Kidney (tissue), 13 donors: ENCODE measurements at regions not wholly inside any gene's neighbourhood (a gene's known extent, or its start where the extent isn't known, plus 50 kb on each side); places are given as distances from the start of the nearest gene placed in this dataset.
A peak's percentile ranks its signal among the peaks of the same experiment; 100 is the strongest.

Experiments
- DNase-seq, 5 donors: peaks; one replicate each; pipeline ENCODE4 v3.0.0-alpha.2; 2013 to 2020
- FAIRE-seq: peaks from 2 replicates; lab custom pipeline; 2012; peaks lifted over from hg19 to GRCh38; lab: Jason Lieb, UNC
- H3K27ac ChIP-seq, 2 donors: one replicate each; pipeline ENCODE4 v1.7.0; 2013; ENCODE audit warnings: low read depth in 2 of 2, low read length in 2 of 2, inconsistent platforms in 1 of 2
- H3K27me3 ChIP-seq: one replicate; pipeline ENCODE4 v1.7.1; 2013; ENCODE audit warnings: low read length, inconsistent platforms; ENCODE audit not compliant: control insufficient read depth, insufficient read depth
- H3K36me3 ChIP-seq, 3 donors: one replicate each; pipeline versions ENCODE4 v1.7.0 to v1.7.1; 2013; ENCODE audit warnings: low read length in 3 of 3, control low read depth in 1 of 3, inconsistent platforms in 1 of 3; ENCODE audit not compliant: insufficient read depth in 3 of 3, control insufficient read depth in 2 of 3
- H3K4me1 ChIP-seq, 3 donors: one replicate each; pipeline versions ENCODE4 v1.7.0 to v1.7.1; 2013; ENCODE audit warnings: low read length in 3 of 3, inconsistent platforms in 1 of 3, low read depth in 1 of 3; ENCODE audit not compliant: control insufficient read depth in 2 of 3, insufficient read depth in 2 of 3
- H3K4me3 ChIP-seq, 3 donors: one replicate each; pipeline versions ENCODE4 v1.7.0 to v1.8.1; 2013; ENCODE audit warnings: low read length in 3 of 3, control low read depth in 1 of 3, inconsistent platforms in 1 of 3
- H3K9ac ChIP-seq, 3 donors: one replicate each; pipeline versions ENCODE4 v1.7.0 to v1.7.1; 2013; ENCODE audit warnings: low read length in 3 of 3, control low read depth in 1 of 3, inconsistent platforms in 1 of 3
- H3K9me3 ChIP-seq, 3 donors: one replicate each; pipeline versions ENCODE4 v1.7.0 to v1.7.1; 2013; ENCODE audit warnings: low read length in 3 of 3, control low read depth in 1 of 3, inconsistent platforms in 1 of 3; ENCODE audit not compliant: control insufficient read depth in 2 of 3, insufficient read depth in 1 of 3
- intact Hi-C: fragments of 100-400 bp; cut with DNase I; formaldehyde crosslinking; loops from one replicate; pipeline ENCODE4 v1.11.1; 2022
- TF ChIP-seq, protein P1 (sequence below): IDR thresholded peaks from 3 replicates; pipeline ENCODE4 v1.5.1; 2012; ENCODE audit warnings: mild to moderate bottlenecking, moderate library complexity, borderline replicate concordance; ENCODE audit not compliant: insufficient read depth; ENCODE audit errors: extremely low read depth
- donor health status: control.
- donor health status: control.
- donor health status: control.
- donor health status: control.
- donor health status: control.
- donor health status: DM: yes; HTN: yes; CAD: no.
- donor health status: Normal renal cell carcinoma (clear cell type).

- no peaks in the 10 kb centered on the region for H3K9me3 ChIP-seq
- no peaks in the 10 kb centered on the region for H3K27me3 ChIP-seq
- no peak overlapping the region for H3K9ac ChIP-seq
- TF ChIP-seq, protein P1, sequence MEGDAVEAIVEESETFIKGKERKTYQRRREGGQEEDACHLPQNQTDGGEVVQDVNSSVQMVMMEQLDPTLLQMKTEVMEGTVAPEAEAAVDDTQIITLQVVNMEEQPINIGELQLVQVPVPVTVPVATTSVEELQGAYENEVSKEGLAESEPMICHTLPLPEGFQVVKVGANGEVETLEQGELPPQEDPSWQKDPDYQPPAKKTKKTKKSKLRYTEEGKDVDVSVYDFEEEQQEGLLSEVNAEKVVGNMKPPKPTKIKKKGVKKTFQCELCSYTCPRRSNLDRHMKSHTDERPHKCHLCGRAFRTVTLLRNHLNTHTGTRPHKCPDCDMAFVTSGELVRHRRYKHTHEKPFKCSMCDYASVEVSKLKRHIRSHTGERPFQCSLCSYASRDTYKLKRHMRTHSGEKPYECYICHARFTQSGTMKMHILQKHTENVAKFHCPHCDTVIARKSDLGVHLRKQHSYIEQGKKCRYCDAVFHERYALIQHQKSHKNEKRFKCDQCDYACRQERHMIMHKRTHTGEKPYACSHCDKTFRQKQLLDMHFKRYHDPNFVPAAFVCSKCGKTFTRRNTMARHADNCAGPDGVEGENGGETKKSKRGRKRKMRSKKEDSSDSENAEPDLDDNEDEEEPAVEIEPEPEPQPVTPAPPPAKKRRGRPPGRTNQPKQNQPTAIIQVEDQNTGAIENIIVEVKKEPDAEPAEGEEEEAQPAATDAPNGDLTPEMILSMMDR = no peak
- FAIRE-seq (no peak), DNase-seq (peak in 2 of 5 donors; percentile 11 to 43)
- no peak overlapping the region for H3K27ac ChIP-seq
- intact Hi-C loops = no loop called here
- H3K4me1 ChIP-seq = no peaks in the 10 kb centered on the region
- no peaks in the 10 kb centered on the region for H3K36me3 ChIP-seq
- H3K4me3 ChIP-seq = no peak overlapping the region
Observed at GRCh38 chr14:87698481-87698880, 294.5 kb downstream of the GALC start.

- Histone ChIP-seq H3K9me3 (no peaks in the 10 kb centered on the region), H3K36me3 (no peaks in the 10 kb centered on the region), H3K4me3 (no peak overlapping the region), H3K4me1 (no peaks in the 10 kb centered on the region), H3K27ac (no peak overlapping the region), H3K9ac (no peak overlapping the region), H3K27me3 (no peaks in the 10 kb centered on the region)
- TF ChIP-seq, protein P1 = no peak
- peak in 1 of 5 donors; percentile 5 for DNase-seq
- no peak for FAIRE-seq
- intact Hi-C loops = no loop called here
Observed at GRCh38 chr14:87696485-87696884, 296.5 kb downstream of the GALC start.

- TF ChIP-seq, protein P1 = no peak
- Histone ChIP-seq H3K9me3 (no peaks in the 10 kb centered on the region), H3K4me3 (no peak overlapping the region), H3K36me3 (no peaks in the 10 kb centered on the region), H3K9ac (no peak overlapping the region), H3K27ac (no peak overlapping the region), H3K27me3 (no peaks in the 10 kb centered on the region), H3K4me1 (no peaks in the 10 kb centered on the region)
- intact Hi-C loops = no loop called here
- no peak for FAIRE-seq
- no peak for DNase-seq
Observed at GRCh38 chr14:87691042-87691881, 301.7 kb downstream of the GALC start.
